ENCODE measurements at regions not wholly inside any gene's neighbourhood (a gene's known extent, or its start where the extent isn't known, plus 50 kb on each side); places are given as distances from the start of the nearest gene placed in this dataset.

GRCh38 chr9:87233899-87234455, 263.7 kb upstream of the DAPK1 start:
- no peak overlapping the region for H3K4me3 Mint-ChIP-seq
- no peaks in the 10 kb centered on the region for H3K4me1 Mint-ChIP-seq
- H3K27ac Mint-ChIP-seq = no peak overlapping the region
- H3K27me3 Mint-ChIP-seq = no peaks in the 10 kb centered on the region
- H3K9me3 Mint-ChIP-seq = peaks cover 11% of the 10 kb centered on the region
- ATAC-seq = no peak
- H3K36me3 Mint-ChIP-seq = no peaks in the 10 kb centered on the region

DNA sequence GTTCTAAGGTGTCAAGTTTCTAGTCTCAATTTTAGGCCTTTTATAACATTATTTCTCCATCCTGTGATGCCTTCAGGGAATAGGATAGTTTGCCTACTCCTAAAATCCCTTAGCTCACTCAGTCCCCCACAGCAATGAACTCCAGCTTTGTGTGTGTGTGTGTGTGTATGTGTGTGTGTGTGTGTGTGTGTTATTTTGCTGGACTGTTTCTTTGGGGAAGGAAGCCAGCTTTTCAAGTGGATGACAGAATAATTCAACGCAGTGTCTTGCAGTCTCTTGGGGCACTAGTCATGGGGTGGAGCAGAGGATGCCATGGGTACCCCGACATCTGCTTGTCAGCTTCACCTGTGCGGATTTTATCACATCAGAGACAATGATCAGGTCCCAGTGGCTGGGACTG, 262.8 kb upstream of the DAPK1 start:
- no peak overlapping the region for H3K4me3 Mint-ChIP-seq
- no peaks in the 10 kb centered on the region for H3K27me3 Mint-ChIP-seq
- H3K36me3 Mint-ChIP-seq = no peaks in the 10 kb centered on the region
- ATAC-seq = no peak
- no peaks in the 10 kb centered on the region for H3K4me1 Mint-ChIP-seq
- H3K27ac Mint-ChIP-seq = no peak overlapping the region
- H3K9me3 Mint-ChIP-seq = peaks cover 11% of the 10 kb centered on the region

DNA sequence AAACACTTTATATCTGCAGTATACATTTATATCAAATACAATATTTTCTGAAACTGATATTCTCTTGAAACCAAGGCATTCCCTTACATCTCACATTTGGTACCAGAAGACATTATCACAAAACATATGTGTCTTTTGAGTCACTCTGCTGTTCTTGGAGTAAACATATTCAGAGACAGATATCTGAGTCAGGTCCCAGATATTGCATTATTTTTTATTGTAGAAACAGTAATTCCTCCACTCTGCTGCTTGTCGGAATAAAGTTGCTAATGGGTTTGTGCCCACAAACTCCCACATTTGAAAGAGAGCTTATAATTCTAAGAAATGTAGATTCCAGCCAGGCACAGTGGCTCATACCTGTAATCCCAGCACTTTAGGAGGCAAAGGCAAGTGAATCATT, 261.1 kb upstream of the DAPK1 start:
- Mint-ChIP-seq H3K36me3 (no peaks in the 10 kb centered on the region), H3K4me1 (no peaks in the 10 kb centered on the region), H3K27ac (no peak overlapping the region), H3K9me3 (peaks cover 11% of the 10 kb centered on the region), H3K4me3 (no peak overlapping the region), H3K27me3 (no peaks in the 10 kb centered on the region)
- no peak for ATAC-seq

DNA sequence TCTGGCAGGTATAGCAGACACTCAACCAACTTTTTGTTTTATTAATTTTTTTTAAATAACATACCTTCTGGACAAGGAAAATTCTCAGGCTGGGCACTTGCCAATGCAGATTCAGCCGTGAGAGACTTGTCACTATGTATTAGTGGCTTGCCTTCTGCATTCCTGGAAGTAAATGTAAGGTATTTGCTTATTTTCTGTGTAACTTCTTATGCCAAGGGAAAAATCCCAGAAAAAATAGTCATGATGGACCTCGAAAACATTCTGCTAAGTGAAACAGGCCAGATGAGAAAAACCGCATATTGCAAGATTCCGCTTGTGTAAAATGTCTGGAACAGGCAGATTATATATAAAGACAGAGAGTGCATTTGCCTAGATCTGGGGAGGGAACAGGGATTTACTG, 260.3 kb upstream of the DAPK1 start:
- H3K4me1 Mint-ChIP-seq = no peaks in the 10 kb centered on the region
- H3K27ac Mint-ChIP-seq = no peak overlapping the region
- peaks cover 3% of the 10 kb centered on the region for H3K9me3 Mint-ChIP-seq
- no peaks in the 10 kb centered on the region for H3K27me3 Mint-ChIP-seq
- no peak overlapping the region for H3K4me3 Mint-ChIP-seq
- no peak for ATAC-seq
- no peaks in the 10 kb centered on the region for H3K36me3 Mint-ChIP-seq

GRCh38 chr9:87238545-87238944, 259.1 kb upstream of the DAPK1 start:
- no peaks in the 10 kb centered on the region for H3K36me3 Mint-ChIP-seq
- no peak overlapping the region for H3K27ac Mint-ChIP-seq
- ATAC-seq = no peak
- no peak overlapping the region for H3K4me3 Mint-ChIP-seq
- no peaks in the 10 kb centered on the region for H3K4me1 Mint-ChIP-seq
- peaks cover 3% of the 10 kb centered on the region for H3K9me3 Mint-ChIP-seq
- no peaks in the 10 kb centered on the region for H3K27me3 Mint-ChIP-seq

DNA sequence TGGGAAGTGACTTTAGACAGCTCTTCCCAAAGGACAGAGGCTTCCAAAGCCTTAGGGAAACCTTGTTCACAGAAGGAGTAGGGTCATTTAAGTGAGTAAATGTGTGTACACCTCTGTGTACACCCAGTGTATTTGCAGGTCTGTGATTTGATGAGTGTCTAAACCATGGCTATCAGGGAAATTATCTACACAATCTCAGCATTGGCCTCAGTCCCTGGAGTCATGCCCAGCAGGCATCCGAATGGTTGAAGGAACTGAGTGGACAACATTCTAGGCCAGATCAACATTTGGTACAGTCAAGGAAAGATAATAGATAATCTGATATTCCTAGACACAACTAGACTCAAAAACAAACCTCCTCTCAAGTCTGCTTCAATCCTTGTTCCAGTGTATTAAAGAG, 258.4 kb upstream of the DAPK1 start:
- H3K27me3 Mint-ChIP-seq = no peaks in the 10 kb centered on the region
- H3K9me3 Mint-ChIP-seq = no peaks in the 10 kb centered on the region
- ATAC-seq = no peak
- H3K4me1 Mint-ChIP-seq = no peaks in the 10 kb centered on the region
- no peak overlapping the region for H3K4me3 Mint-ChIP-seq
- H3K36me3 Mint-ChIP-seq = no peaks in the 10 kb centered on the region
- H3K27ac Mint-ChIP-seq = no peak overlapping the region

- no peak for ATAC-seq
- no peaks in the 10 kb centered on the region for H3K9me3 Mint-ChIP-seq
- H3K4me3 Mint-ChIP-seq = no peak overlapping the region
- H3K27me3 Mint-ChIP-seq = no peaks in the 10 kb centered on the region
- H3K4me1 Mint-ChIP-seq = no peaks in the 10 kb centered on the region
- H3K27ac Mint-ChIP-seq = no peak overlapping the region
- no peaks in the 10 kb centered on the region for H3K36me3 Mint-ChIP-seq
Measured at GRCh38 chr9:87243602-87244001, 254.1 kb upstream of the DAPK1 start.

- H3K9me3 Mint-ChIP-seq = no peaks in the 10 kb centered on the region
- no peak overlapping the region for H3K4me3 Mint-ChIP-seq
- H3K27me3 Mint-ChIP-seq = no peaks in the 10 kb centered on the region
- H3K36me3 Mint-ChIP-seq = no peaks in the 10 kb centered on the region
- no peaks in the 10 kb centered on the region for H3K4me1 Mint-ChIP-seq
- no peak for ATAC-seq
- no peak overlapping the region for H3K27ac Mint-ChIP-seq
Measured at GRCh38 chr9:87245271-87245670, 252.4 kb upstream of the DAPK1 start.

DNA sequence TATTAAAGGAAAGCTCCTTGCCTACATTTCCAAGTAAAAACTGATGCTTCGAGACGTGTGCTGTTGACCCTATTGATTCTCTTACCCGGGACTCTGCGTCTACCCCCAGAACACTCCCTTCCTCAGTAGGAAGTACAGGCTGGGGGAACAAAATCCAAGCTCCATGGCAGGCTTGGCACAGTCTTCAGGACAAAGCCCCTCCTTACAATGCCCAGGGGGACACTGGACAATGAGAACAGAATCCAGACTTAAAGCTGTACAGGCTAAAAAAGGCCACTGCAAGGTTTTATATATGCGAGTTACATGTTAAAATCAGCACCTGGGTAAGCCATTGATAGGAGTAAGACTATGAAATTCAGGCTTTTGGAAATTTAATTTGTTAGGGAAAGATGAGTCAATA, 250.6 kb upstream of the DAPK1 start:
- Mint-ChIP-seq H3K4me3 (no peak overlapping the region), H3K4me1 (no peaks in the 10 kb centered on the region), H3K27me3 (no peaks in the 10 kb centered on the region), H3K36me3 (no peaks in the 10 kb centered on the region), H3K9me3 (no peaks in the 10 kb centered on the region), H3K27ac (no peak overlapping the region)
- ATAC-seq = no peak

DNA sequence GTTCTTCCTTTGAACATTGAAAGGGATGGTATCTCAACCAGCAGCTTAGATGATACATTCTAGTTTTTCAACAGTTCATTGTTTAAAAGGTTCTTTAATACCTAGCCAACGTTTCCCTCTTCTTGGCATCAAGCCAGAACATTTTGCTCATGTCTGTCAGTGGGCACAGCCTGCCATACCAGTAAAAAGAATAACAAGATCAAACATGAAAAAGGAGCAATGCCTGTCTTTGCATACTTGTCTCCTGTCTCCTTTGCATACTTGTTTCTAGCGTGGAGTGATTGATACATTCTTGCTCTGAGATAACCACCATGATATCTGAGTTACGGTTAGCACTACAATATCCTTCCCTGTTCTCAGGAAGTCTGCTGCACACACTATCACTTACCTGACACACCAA, 248.6 kb upstream of the DAPK1 start:
- Mint-ChIP-seq H3K9me3 (no peaks in the 10 kb centered on the region), H3K27me3 (no peaks in the 10 kb centered on the region), H3K27ac (no peak overlapping the region), H3K4me1 (no peaks in the 10 kb centered on the region), H3K36me3 (no peaks in the 10 kb centered on the region), H3K4me3 (no peak overlapping the region)
- no peak for ATAC-seq

DNA sequence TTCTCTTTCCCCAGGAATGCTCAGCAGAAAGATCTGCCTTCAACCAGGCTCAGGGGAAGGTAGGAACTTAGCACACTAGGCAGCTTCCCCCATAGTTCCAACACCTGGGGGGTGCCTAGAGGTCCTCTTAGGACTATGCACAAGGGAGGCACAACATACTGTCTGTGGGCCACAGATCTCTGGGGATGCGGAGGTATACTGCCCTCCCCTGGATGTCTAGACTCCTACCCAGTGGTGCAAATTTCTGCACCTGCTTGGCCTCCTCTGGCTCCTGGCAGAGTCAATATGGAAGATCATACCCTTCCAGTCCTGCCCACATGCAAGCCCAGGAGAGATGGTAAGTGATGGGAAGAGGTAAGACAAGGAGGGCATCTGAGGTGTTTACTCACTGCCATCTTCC, 247.5 kb upstream of the DAPK1 start:
- no peaks in the 10 kb centered on the region for H3K9me3 Mint-ChIP-seq
- H3K36me3 Mint-ChIP-seq = no peaks in the 10 kb centered on the region
- no peaks in the 10 kb centered on the region for H3K27me3 Mint-ChIP-seq
- no peak overlapping the region for H3K4me3 Mint-ChIP-seq
- no peaks in the 10 kb centered on the region for H3K4me1 Mint-ChIP-seq
- ATAC-seq = no peak
- no peak overlapping the region for H3K27ac Mint-ChIP-seq

DNA sequence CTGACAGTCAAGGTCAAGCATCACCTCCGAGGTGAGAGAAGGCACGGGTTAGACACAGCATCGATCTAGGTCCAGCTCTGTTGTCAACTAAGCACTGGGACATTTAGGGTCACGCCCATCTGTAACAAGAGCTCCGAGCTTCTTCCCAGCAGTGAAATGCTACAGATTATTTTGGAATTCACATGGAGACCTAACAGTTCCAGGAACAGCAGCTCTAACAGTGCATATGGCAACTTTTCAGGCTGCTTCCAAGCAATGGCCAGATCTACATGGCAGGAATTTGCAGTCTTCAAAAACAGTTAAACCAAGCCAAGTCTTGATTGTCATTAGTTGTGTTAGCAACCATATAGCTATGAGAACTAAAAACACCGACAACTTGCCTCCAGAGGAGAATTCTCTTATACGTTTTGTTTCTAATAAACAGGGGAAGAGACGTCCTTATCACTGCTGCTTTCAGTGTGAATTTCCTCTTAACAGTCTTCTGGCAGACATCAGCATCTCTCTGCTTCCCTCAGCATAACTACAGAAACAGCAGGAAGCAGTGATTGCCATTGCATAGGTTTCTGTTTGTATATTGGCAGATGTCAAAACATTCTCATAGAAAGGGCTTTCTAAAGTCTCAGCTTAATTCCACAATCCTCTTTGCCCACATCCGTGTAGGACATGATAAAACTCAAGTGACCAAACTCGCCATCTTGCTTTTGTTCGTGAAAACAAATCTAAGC, 242.1 kb upstream of the DAPK1 start:
- Mint-ChIP-seq H3K36me3 (no peaks in the 10 kb centered on the region), H3K27me3 (no peaks in the 10 kb centered on the region), H3K4me3 (no peak overlapping the region), H3K9me3 (peaks cover under 1% of the 10 kb centered on the region), H3K4me1 (no peaks in the 10 kb centered on the region), H3K27ac (no peak overlapping the region)
- no peak for ATAC-seq

DNA sequence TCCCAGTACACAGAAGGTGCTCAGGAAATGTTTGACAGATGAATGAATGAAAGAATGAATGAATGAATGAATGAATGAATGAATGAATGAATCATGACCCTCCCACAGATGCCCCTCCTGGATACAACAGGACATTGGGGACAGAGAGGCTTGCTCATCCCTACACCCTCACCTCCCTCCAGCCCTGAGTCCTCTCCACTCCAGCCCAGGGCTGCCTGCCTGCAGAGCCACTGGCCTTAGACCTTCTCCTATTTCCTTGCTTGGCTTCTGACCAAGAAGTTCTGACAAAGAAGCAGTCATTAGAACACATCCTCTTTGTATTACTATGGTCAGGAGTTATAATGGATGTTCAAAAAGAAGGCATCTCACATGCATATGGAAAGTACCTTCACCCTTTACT, 240.7 kb upstream of the DAPK1 start:
- no peak overlapping the region for H3K27ac Mint-ChIP-seq
- no peak overlapping the region for H3K4me3 Mint-ChIP-seq
- peaks cover 6% of the 10 kb centered on the region for H3K9me3 Mint-ChIP-seq
- H3K36me3 Mint-ChIP-seq = no peaks in the 10 kb centered on the region
- H3K27me3 Mint-ChIP-seq = no peaks in the 10 kb centered on the region
- no peaks in the 10 kb centered on the region for H3K4me1 Mint-ChIP-seq
- no peak for ATAC-seq

DNA sequence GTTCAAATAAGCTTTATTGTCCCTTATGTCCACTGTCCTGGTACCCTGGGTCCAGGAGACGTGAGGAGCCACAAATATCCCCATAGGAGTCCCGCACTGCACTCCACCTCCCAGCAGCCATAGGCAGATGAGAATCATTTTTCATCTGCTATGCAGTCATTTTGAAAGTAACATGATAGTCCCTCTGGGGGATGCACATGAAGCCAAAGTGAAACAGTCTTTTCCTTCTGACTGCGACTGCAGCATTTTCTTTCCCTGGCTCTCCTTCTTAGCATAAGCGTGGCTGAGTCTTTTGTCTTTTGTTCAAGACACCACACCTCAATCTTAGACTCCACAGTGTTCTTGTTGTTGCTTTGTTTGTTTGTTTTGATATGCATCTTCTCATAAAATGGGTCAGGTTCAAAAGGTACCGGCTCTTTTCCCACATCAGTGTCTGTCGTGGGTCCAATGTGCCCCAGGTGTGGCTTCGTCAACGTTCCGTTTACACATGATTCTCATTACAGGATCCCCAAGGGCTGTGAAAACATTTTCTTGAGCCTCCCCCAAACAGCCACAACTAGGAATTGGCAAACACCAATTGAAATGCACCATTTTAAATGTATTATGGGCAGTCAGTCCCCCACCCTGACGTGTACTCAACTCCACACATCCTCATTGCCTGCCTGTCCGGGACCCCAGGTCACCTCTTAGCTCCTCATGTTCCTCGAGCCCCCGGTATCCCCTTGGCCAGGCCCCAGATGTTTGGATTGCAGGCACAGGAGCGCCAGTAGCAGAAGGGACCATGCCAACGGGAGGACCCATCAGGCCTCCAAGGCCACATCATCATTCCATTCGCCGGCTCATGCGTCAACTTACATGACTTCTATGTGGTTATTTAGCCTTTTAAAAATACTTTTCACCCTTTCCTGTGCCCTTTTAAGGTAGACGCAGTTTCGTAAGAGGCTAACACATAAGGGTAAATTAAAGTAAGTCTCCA, 237.8 kb upstream of the DAPK1 start:
- ATAC-seq = no peak
- H3K4me3 Mint-ChIP-seq = no peak overlapping the region
- no peaks in the 10 kb centered on the region for H3K27me3 Mint-ChIP-seq
- H3K9me3 Mint-ChIP-seq = peaks cover 6% of the 10 kb centered on the region
- H3K27ac Mint-ChIP-seq = no peak overlapping the region
- no peaks in the 10 kb centered on the region for H3K4me1 Mint-ChIP-seq
- H3K36me3 Mint-ChIP-seq = no peaks in the 10 kb centered on the region

DNA sequence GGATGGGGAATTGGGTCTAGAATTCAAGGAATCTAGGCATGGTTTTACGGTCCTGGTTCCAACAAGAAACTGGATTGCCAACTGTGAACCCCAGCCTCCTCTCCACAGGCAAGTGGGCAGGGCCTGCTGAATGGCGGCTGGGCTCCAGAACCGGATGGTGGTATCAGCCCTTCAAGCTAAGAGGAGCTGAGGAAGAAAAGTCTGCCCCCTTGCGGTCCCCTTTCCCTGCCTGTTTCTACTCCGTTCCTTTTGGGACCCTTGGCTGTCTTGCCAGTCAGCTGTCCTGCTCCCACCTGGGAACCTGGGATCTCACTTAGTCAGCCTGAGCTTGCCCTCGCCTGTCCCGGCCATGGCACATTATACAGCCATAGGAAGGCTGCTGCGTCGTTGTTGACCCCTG, 234.4 kb upstream of the DAPK1 start:
- H3K9me3 Mint-ChIP-seq = peaks cover 6% of the 10 kb centered on the region
- H3K4me1 Mint-ChIP-seq = no peaks in the 10 kb centered on the region
- H3K27me3 Mint-ChIP-seq = no peaks in the 10 kb centered on the region
- no peak overlapping the region for H3K27ac Mint-ChIP-seq
- no peaks in the 10 kb centered on the region for H3K36me3 Mint-ChIP-seq
- ATAC-seq = no peak
- no peak overlapping the region for H3K4me3 Mint-ChIP-seq

DNA sequence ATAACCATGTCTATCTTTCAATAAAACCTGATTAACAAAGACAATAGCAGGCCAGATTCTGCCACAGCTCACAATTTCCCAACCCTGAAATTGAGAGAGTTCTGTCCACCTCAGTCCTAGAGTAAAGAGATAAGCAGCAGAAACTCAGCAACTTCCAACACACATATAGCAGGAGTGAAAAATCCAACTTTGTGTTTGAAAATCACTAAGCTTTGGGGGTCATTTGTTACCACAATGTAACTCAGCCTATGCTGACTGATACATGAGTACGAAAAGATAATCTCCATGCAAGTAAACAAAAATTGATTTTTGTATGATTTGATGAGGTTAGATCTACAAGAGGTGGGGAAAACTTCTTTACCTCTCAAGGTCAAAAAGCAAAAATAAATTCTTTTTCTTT, 231.0 kb upstream of the DAPK1 start:
- ATAC-seq = no peak
- Mint-ChIP-seq H3K9me3 (peaks cover 2% of the 10 kb centered on the region), H3K27me3 (no peaks in the 10 kb centered on the region), H3K36me3 (no peaks in the 10 kb centered on the region), H3K4me1 (no peaks in the 10 kb centered on the region), H3K4me3 (no peak overlapping the region), H3K27ac (no peak overlapping the region)
